Common myeloid progenitor, CD34-positive (primary cell): ENCODE measurements at regions not wholly inside any gene's neighbourhood (a gene's known extent, or its start where the extent isn't known, plus 50 kb on each side); places are given as distances from the start of the nearest gene placed in this dataset.
A peak's percentile ranks its signal among the peaks of the same experiment; 100 is the strongest.

ENCODE experiments used
- CTCF ChIA-PET: fragments of 350-600 bp; sonication (Branson Sonifier 250); formaldehyde crosslinking; loops from one replicate; lab custom pipeline; 2021; ENCODE audit warnings: antibody characterized with exemption; lab: Charles Lee
- POLR2A ChIA-PET: fragments of 350-600 bp; sonication (Branson Sonifier 250); formaldehyde crosslinking; loops from one replicate; lab custom pipeline; 2021; ENCODE audit warnings: antibody characterized with exemption; lab: Charles Lee
- DNase-seq, 3 donors: peaks; one replicate each; pipeline versions ENCODE4 v3.0.0 to v3.0.0-alpha.2; 2013
- H3K27ac ChIP-seq, 2 experiments: 1 replicate in 1 of 2; 2 replicates in 1 of 2; pipeline ENCODE4 v1.7.0; 2013; ENCODE audit warnings: inconsistent platforms in 2 of 2, low read length in 2 of 2, mild to moderate bottlenecking in 2 of 2, low read depth in 1 of 2, moderate library complexity in 1 of 2; ENCODE audit not compliant: severe bottlenecking in 2 of 2, insufficient read depth in 1 of 2, poor library complexity in 1 of 2
- H3K27me3 ChIP-seq, 5 experiments: replicated peaks in 2 of 5; 1 replicate in 3 of 5; 2 replicates in 2 of 5; pipeline versions ENCODE4 v1.6.1 to v1.7.0; 2013; ENCODE audit warnings: low read length in 4 of 5, mild to moderate bottlenecking in 2 of 5, moderate library complexity in 2 of 5, inconsistent platforms in 1 of 5; ENCODE audit not compliant: insufficient read depth in 5 of 5, control insufficient read depth in 4 of 5
- H3K36me3 ChIP-seq, 4 experiments: 1 replicate in 2 of 4; 2 replicates in 2 of 4; pipeline versions ENCODE4 v1.6.1 to v1.7.0; 2013; ENCODE audit warnings: low read length in 3 of 4, control low read depth in 1 of 4, mild to moderate bottlenecking in 1 of 4; ENCODE audit not compliant: control insufficient read depth in 4 of 4, insufficient read depth in 4 of 4
- H3K4me1 ChIP-seq, 4 experiments: 1 replicate in 3 of 4; 2 replicates in 1 of 4; pipeline versions ENCODE4 v1.6.1 to v1.7.1; 2013; ENCODE audit warnings: low read length in 3 of 4, mild to moderate bottlenecking in 3 of 4, control low read depth in 1 of 4, inconsistent platforms in 1 of 4, moderate library complexity in 1 of 4; ENCODE audit not compliant: control insufficient read depth in 4 of 4, insufficient read depth in 4 of 4; ENCODE audit errors: control extremely low read depth in 1 of 4
- H3K4me3 ChIP-seq, 7 experiments: 1 replicate in 4 of 7; 2 replicates in 3 of 7; pipeline versions ENCODE4 v1.5.1 to v1.7.0; 2013; ENCODE audit warnings: mild to moderate bottlenecking in 7 of 7, low read length in 6 of 7, moderate library complexity in 6 of 7, inconsistent platforms in 2 of 7, low read depth in 2 of 7, control low read depth in 1 of 7; ENCODE audit not compliant: insufficient read depth in 4 of 7, control insufficient read depth in 1 of 7; ENCODE audit errors: extremely low read depth in 1 of 7
- H3K9me3 ChIP-seq, 5 experiments: 1 replicate in 4 of 5; 2 replicates in 1 of 5; pipeline versions ENCODE4 v1.6.1 to v1.7.1; 2013; ENCODE audit warnings: low read length in 4 of 5, mild to moderate bottlenecking in 2 of 5, inconsistent platforms in 1 of 5, low read depth in 1 of 5, moderate library complexity in 1 of 5; ENCODE audit not compliant: control insufficient read depth in 4 of 5, insufficient read depth in 2 of 5; ENCODE audit errors: control extremely low read depth in 1 of 5
- WGBS: methylation state at CpG from one replicate; pipeline ENCODE4 v1.1.5; 2013; ENCODE audit not compliant: insufficient coverage; 5-methylcytosine and 5-hydroxymethylcytosine counted together

DNA sequence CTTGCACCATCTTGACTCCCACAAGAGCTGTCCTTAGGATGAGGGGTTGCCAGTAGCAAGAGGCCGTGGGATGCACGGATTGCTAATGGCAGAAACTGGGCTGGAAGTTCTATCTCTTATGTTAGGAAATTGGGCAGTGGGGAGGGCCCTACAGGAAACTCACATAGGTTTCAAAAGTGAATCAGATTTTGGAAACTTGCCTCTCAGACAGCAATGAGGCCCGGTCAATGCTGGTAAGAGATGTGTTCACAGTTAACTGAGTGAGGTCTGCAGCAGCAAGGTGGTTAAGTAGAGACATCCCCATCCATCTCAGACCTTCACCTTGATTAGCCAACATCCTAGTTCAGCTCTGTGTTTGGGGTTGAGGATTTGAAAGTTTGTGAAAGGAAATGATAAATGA is 164.7 kb downstream of the ABCA8 start:
- H3K27ac ChIP-seq, result no peak overlapping the region
- no peaks in the 10 kb centered on the region for H3K9me3 ChIP-seq
- no peaks in the 10 kb centered on the region for H3K27me3 ChIP-seq
- H3K4me1 ChIP-seq, result peaks cover 0 to 10% (median 6%) of the 10 kb centered on the region in 4 experiments
- DNase-seq, result no peak
- 97% methylated on average over 3 of the region's 3 CpGs for WGBS
- CTCF ChIA-PET, result interaction anchor here (2.2 to 2.5 kb wide), 2 partner anchors 178 to 457 kb away, joined by 4 to 9 read pairs; no protein-coding TSS in a partner anchor
- no peak overlapping the region for H3K4me3 ChIP-seq
- POLR2A ChIA-PET, result no interaction called here
- no peaks in the 10 kb centered on the region for H3K36me3 ChIP-seq

DNA sequence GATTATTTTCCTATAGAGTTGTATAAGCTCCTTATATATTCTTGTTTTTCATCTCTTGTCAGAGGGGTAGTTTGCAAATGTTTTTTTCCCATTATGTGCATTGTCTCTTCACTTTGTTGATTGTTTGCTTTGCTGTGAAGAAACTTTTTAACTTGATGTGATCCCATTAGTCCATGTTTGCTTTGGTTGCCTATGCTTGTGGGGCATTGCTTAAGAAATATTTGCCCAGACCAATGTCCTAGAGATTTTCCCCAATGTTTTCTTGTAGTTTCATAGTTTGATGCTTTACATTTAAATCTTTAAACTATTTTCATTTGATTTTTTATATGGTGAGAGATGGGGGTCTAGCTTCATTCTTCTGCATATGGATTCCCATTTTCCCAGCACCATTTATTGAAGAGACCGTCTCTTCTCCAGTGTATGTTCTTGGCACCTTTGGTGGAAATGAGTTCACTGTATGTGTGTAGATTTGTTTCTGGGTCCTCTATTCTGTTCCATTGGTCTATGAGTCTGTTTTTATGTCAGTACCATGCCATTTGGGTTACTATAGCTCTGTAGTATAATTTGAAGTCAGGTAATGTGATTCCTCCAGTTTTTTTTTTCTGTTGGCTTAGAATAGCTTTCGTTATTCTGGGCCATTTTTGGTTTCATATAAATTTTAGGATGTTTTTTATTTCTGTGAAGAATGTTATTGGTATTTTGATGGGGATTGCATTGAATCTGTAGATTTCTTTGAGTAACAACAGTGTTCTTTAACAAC is 165.8 kb downstream of the ABCA8 start:
- Histone ChIP-seq H3K4me1 (peaks cover 0 to 4% (median 0%) of the 10 kb centered on the region in 4 experiments), H3K27ac (no peak overlapping the region), H3K27me3 (no peaks in the 10 kb centered on the region), H3K4me3 (no peak overlapping the region), H3K36me3 (no peaks in the 10 kb centered on the region), H3K9me3 (no peaks in the 10 kb centered on the region)
- ChIA-PET CTCF (interaction anchor here (0.6 to 1.0 kb wide), 3 partner anchors 14 to 33 kb away, joined by 3 to 5 read pairs (median 3); no protein-coding TSS in a partner anchor), POLR2A (no interaction called here)
- WGBS, result 100% methylated on average over 1 of the region's 2 CpGs
- DNase-seq, result no peak

DNA sequence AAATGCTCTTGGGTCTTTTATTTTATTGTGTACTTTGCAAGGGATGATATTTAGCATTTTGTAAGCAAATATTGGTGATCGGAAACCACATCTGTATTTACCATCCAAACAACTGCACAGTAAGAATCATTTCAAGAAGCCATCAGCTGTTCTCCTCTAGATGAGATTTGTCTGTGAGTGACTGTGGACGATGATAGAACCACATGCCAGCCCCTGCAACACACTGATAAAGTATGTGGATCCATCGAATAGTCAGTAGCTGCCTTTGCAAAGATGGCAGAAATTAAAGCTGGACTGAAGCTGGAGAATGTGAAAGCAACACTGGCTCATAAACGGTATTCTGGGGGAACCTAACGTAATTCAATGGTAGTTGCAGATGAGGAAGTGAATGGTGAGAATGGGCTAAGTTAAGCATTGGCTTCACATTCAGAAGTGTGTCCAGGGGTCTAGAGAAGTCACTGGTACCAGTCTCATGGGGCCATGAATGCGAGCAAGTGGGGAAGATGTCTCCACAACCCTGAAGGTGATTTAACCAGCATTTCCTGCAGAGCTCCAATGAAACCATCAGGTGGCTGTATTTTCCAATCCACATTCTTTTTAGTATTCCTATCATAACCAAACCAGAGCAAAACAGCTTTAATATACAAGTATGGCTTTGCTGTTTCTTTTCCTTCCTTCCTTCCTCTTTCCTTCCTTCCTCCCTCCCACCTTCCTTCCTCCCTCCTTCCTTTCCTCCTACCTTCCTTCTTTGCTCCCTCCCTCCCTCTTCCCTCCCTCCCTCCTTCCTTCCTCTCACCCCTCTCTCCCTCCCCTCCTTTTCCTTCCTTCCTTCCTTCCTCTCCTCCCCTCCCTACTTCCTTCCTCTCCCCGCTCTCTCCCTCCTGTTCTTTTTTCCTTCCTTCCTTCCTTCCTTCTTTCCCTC is 169.4 kb downstream of the ABCA8 start:
- DNase-seq, result peak in 2 of 3 donors; percentile 17 to 32
- Histone ChIP-seq H3K27ac (no peak overlapping the region), H3K9me3 (no peaks in the 10 kb centered on the region), H3K36me3 (no peaks in the 10 kb centered on the region), H3K4me1 (no peaks in the 10 kb centered on the region), H3K27me3 (no peaks in the 10 kb centered on the region), H3K4me3 (no peak overlapping the region)
- CTCF ChIA-PET, result interaction anchor here (1.2 to 1.3 kb wide), 3 partner anchors 10 to 450 kb away, joined by 3 to 4 read pairs (median 4); no protein-coding TSS in a partner anchor
- WGBS, result 92% methylated on average over 5 of the region's 7 CpGs
- POLR2A ChIA-PET, result no interaction called here

DNA sequence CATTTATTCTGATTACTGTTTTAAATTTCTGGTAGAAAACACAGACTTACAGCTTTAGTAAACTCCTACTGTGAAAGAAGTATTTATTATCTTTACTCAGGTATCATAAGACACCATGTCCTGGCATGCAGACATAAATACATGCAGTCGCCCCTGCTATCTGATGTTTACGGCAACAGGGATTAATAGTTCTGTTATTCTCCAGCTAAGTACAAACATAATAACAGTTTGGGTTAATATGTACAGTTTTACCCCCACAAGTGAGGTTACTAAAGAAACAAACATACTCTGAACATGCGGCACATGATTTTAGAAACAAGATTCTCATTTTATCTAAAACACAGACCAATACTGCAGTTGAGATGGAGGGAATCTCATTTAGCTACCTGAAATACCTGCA is 170.8 kb downstream of the ABCA8 start:
- Histone ChIP-seq H3K4me1 (no peaks in the 10 kb centered on the region), H3K36me3 (no peaks in the 10 kb centered on the region), H3K4me3 (no peak overlapping the region), H3K27ac (no peak overlapping the region), H3K27me3 (no peaks in the 10 kb centered on the region), H3K9me3 (no peaks in the 10 kb centered on the region)
- WGBS, result no CpG with 5 or more reads among the region's 3 CpGs
- DNase-seq, result no peak
- POLR2A ChIA-PET, result no interaction called here
- CTCF ChIA-PET, result interaction anchor here (1.3 kb wide), 1 partner anchor 452 kb away, joined by 3 read pairs; no protein-coding TSS in a partner anchor

GRCh38 chr17:68783861-68784260 is 171.3 kb downstream of the ABCA8 start:
- Histone ChIP-seq H3K27me3 (no peaks in the 10 kb centered on the region), H3K4me3 (no peak overlapping the region), H3K36me3 (no peaks in the 10 kb centered on the region), H3K9me3 (no peaks in the 10 kb centered on the region), H3K4me1 (no peaks in the 10 kb centered on the region), H3K27ac (no peak overlapping the region)
- ChIA-PET POLR2A (no interaction called here), CTCF (no interaction called here)
- WGBS, result 98% methylated on average over 4 of the region's 4 CpGs
- DNase-seq, result no peak

DNA sequence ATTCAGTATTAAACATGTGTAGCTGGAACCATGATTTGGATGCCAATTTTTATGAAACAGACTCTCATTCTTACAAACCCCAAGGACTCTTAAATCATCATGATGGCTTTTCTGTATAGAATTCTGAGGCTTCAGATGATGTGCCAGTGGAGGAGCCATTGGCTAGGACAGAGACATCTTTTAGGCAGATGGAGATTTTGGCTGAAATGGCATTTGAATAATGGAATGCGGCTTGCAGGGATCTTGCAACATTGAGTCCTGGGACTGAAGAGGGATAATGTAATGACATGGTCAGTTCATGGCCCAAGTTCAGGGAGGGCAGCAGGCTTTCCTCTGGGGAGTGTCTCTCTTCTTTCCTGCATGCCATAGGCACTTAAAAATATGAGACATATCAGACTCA is 172.4 kb downstream of the ABCA8 start:
- CTCF ChIA-PET, result interaction anchor here (1.2 kb wide), 1 partner anchor 12 kb away, joined by 3 read pairs; no protein-coding TSS in a partner anchor
- Histone ChIP-seq H3K4me3 (no peak overlapping the region), H3K36me3 (no peaks in the 10 kb centered on the region), H3K27me3 (no peaks in the 10 kb centered on the region), H3K9me3 (no peaks in the 10 kb centered on the region), H3K4me1 (no peaks in the 10 kb centered on the region), H3K27ac (no peak overlapping the region)
- WGBS, result 100% methylated on average over 1 of the region's 1 CpG
- DNase-seq, result no peak
- POLR2A ChIA-PET, result no interaction called here
